ENCODE measurements at regions not wholly inside any gene's neighbourhood (a gene's known extent, or its start where the extent isn't known, plus 50 kb on each side); places are given as distances from the start of the nearest gene placed in this dataset.

DNA sequence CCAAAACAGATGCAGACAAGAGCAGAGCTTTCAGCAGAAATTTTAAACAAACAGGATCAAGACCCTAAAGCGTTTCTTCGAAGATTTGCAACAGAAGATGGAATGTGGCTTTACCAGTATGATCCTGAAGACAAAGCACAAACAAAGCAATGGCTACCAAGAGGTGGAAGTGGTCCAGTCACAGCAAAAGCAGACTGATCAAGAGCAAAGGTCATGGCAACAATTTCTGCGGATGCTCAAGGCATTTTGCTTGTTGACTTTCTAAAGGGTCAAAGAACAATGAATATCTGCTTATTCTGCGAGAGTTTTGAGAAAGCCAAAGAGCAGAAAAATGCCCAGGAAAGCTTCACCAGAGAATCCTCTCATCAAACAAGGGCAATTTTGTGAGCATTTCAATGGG, 130.4 kb downstream of the MBL2 start:
- TF ChIP-seq, protein P1, sequence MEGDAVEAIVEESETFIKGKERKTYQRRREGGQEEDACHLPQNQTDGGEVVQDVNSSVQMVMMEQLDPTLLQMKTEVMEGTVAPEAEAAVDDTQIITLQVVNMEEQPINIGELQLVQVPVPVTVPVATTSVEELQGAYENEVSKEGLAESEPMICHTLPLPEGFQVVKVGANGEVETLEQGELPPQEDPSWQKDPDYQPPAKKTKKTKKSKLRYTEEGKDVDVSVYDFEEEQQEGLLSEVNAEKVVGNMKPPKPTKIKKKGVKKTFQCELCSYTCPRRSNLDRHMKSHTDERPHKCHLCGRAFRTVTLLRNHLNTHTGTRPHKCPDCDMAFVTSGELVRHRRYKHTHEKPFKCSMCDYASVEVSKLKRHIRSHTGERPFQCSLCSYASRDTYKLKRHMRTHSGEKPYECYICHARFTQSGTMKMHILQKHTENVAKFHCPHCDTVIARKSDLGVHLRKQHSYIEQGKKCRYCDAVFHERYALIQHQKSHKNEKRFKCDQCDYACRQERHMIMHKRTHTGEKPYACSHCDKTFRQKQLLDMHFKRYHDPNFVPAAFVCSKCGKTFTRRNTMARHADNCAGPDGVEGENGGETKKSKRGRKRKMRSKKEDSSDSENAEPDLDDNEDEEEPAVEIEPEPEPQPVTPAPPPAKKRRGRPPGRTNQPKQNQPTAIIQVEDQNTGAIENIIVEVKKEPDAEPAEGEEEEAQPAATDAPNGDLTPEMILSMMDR (IDR thresholded peaks at IDR 0.05; ENCODE audit: low read length), result no peak
- TF ChIP-seq EZH2 (IDR thresholded peaks at IDR 0.05; ENCODE audit: borderline replicate concordance, low read length), result no peak
